ENCODE measurements at regions not wholly inside any gene's neighbourhood (a gene's known extent, or its start where the extent isn't known, plus 50 kb on each side); places are given as distances from the start of the nearest gene placed in this dataset.

GRCh38 chr6:153960281-153960680, 78.8 kb upstream of the OPRM1 start:
- H2AK5ac ChIP-seq (ENCODE audit: low read depth, low read length) = no peak overlapping the region
- no peaks in the 10 kb centered on the region for H4K20me1 ChIP-seq (replicated peaks in 1 of 2; ENCODE audit: control insufficient read depth in 1 of 2, insufficient read depth in 2 of 2, low read length in 2 of 2)
- no peaks in the 10 kb centered on the region for H3K79me1 ChIP-seq (ENCODE audit: low read depth, low read length)
- H2BK12ac ChIP-seq (ENCODE audit: low read depth, low read length) = no peak overlapping the region
- FAIRE-seq (no peak), DNase-seq (ENCODE audit: low read depth in 1 of 2, low spot score in 2 of 2) (no peak)
- no peak overlapping the region for H3K4me3 ChIP-seq (ENCODE audit: extremely low read depth in 1 of 4, insufficient read depth in 2 of 4, low read depth in 3 of 4, low read length in 4 of 4)
- CTCF ChIA-PET (ENCODE audit: partially characterized antibody) = no interaction called here
- peaks cover 0 to 6% (median 0%) of the 10 kb centered on the region in 4 experiments; a peak in 1 of 8 replicates for H3K36me3 ChIP-seq (ENCODE audit: control insufficient read depth in 2 of 4, insufficient read depth in 4 of 4, low read length in 3 of 4)
- TF ChIP-seq CEBPB (IDR thresholded peaks at IDR 0.05; ENCODE audit: low read depth, low read length) = no peak
- TF ChIP-seq GABPA (IDR thresholded peaks at IDR 0.05; ENCODE audit: borderline replicate concordance, insufficient read depth, low read length) = no peak
- H3K4ac ChIP-seq (replicated peaks; ENCODE audit: insufficient read length, low read depth, low read length) = no peak overlapping the region
- no peak overlapping the region for H2BK5ac ChIP-seq (ENCODE audit: low read depth, low read length)
- no peak overlapping the region for H2AFZ ChIP-seq (ENCODE audit: low read length)
- peaks cover 0 to 3% (median 2%) of the 10 kb centered on the region in 4 experiments; a peak in 2 of 7 replicates for H3K4me1 ChIP-seq (replicated peaks in 1 of 4; ENCODE audit: control insufficient read depth in 3 of 4, insufficient read depth in 4 of 4, low read length in 3 of 4)
- no peak overlapping the region for H4K8ac ChIP-seq (ENCODE audit: extremely low read depth, insufficient read depth, low read length)
- no peak overlapping the region for H3K18ac ChIP-seq (ENCODE audit: extremely low read depth, low read length)
- no peak overlapping the region for H2BK15ac ChIP-seq (ENCODE audit: low read length)
- no peak overlapping the region for H2BK20ac ChIP-seq (ENCODE audit: low read length)
- no peaks in the 10 kb centered on the region for H3K23me2 ChIP-seq (ENCODE audit: low read depth, low read length)
- peaks cover 7% of the 10 kb centered on the region in 2 experiments for H3K9me3 ChIP-seq (ENCODE audit: insufficient read depth in 2 of 2, low read depth in 1 of 2, low read length in 1 of 2)
- no peak overlapping the region for H3K14ac ChIP-seq (ENCODE audit: insufficient read length)
- no peak overlapping the region for H4K91ac ChIP-seq (replicated peaks; ENCODE audit: insufficient read length, low read length)
- H3K79me2 ChIP-seq (ENCODE audit: control insufficient read depth in 1 of 2, insufficient read depth in 2 of 2, low read length in 2 of 2) = no peaks in the 10 kb centered on the region
- H3K23ac ChIP-seq (ENCODE audit: insufficient read length) = no peak overlapping the region
- no peak overlapping the region for H3K56ac ChIP-seq (replicated peaks; ENCODE audit: insufficient read length, low read depth, low read length)
- POLR2A ChIA-PET (ENCODE audit: partially characterized antibody) = no interaction called here
- WGBS, 2 experiments (ENCODE audit: extremely low coverage in 1 of 2, insufficient coverage in 1 of 2, insufficient read length in 1 of 2, insufficient replicate concordance in 2 of 2, low coverage in 1 of 2, low lambda C conversion rate in 2 of 2, missing lambda C conversion rate in 1 of 2) = 93% methylated on average over 4 of the region's 4 CpGs; no CpG with 5 or more reads in 1 of the 2 experiments
- H3K9ac ChIP-seq (replicated peaks in 1 of 4; ENCODE audit: extremely low read depth in 1 of 4, low read depth in 3 of 4, low read length in 3 of 4) = no peak overlapping the region
- H3K27ac ChIP-seq (ENCODE audit: low read depth, low read length) = no peak overlapping the region
- H2BK120ac ChIP-seq (replicated peaks; ENCODE audit: low read depth, low read length) = no peak overlapping the region
- H3K27me3 ChIP-seq (replicated peaks in 1 of 4; ENCODE audit: control insufficient read depth in 3 of 4, extremely low read depth in 1 of 4, insufficient read depth in 3 of 4, low read length in 3 of 4) = no peaks in the 10 kb centered on the region
- no peak overlapping the region for H3K4me2 ChIP-seq (ENCODE audit: insufficient read depth in 1 of 2, low read depth in 2 of 2, low read length in 2 of 2)
- no peak overlapping the region for H4K5ac ChIP-seq (ENCODE audit: insufficient read length, low read depth, low read length)
